ENCODE measurements at regions not wholly inside any gene's neighbourhood (a gene's known extent, or its start where the extent isn't known, plus 50 kb on each side); places are given as distances from the start of the nearest gene placed in this dataset.
"Not testable (repeated sequence)": the region's sequence is repeated elsewhere in the genome, so short reads cannot be mapped to it uniquely, and the experiment has no call there.

- no peaks in the 10 kb centered on the region for H3K4me1 ChIP-seq (ENCODE audit: low read depth)
- no peak overlapping the region for H3K4me3 ChIP-seq
- intact Hi-C loops (cut with DNase I, micrococcal nuclease) = no loop called here
- DNase-seq = no peak
- H3K36me3 ChIP-seq (ENCODE audit: low read depth) = no peaks in the 10 kb centered on the region
- ATAC-seq = no peak
- H3K9me3 ChIP-seq = no peaks in the 10 kb centered on the region
- TF ChIP-seq CTCF (IDR thresholded peaks at IDR 0.05) = no peak
Measured at GRCh38 chr10:33478675-33479125, 144.2 kb upstream of the NRP1 start.

- Histone ChIP-seq H3K4me1 (ENCODE audit: low read depth) (no peaks in the 10 kb centered on the region), H3K4me3 (no peak overlapping the region), H3K9me3 (no peaks in the 10 kb centered on the region), H3K36me3 (ENCODE audit: low read depth) (no peaks in the 10 kb centered on the region)
- intact Hi-C loops (cut with DNase I, micrococcal nuclease) = no loop called here
- TF ChIP-seq CTCF (IDR thresholded peaks at IDR 0.05) = no peak
- DNase-seq = no peak
- no peak for ATAC-seq
Measured at GRCh38 chr10:33478089-33478674, 143.7 kb upstream of the NRP1 start.

- ATAC-seq (no peak), DNase-seq (no peak)
- Histone ChIP-seq H3K4me1 (ENCODE audit: low read depth) (no peaks in the 10 kb centered on the region), H3K36me3 (ENCODE audit: low read depth) (no peaks in the 10 kb centered on the region), H3K4me3 (no peak overlapping the region), H3K9me3 (no peaks in the 10 kb centered on the region)
- intact Hi-C loops (cut with DNase I, micrococcal nuclease) = no loop called here
- no peak for TF ChIP-seq CTCF (IDR thresholded peaks at IDR 0.05)
Measured at GRCh38 chr10:33477291-33478088, 143.0 kb upstream of the NRP1 start.

- Histone ChIP-seq H3K4me1 (ENCODE audit: low read depth) (no peaks in the 10 kb centered on the region), H3K36me3 (ENCODE audit: low read depth) (no peaks in the 10 kb centered on the region), H3K4me3 (no peak overlapping the region), H3K9me3 (no peaks in the 10 kb centered on the region)
- DNase-seq = no peak
- intact Hi-C loops (cut with DNase I, micrococcal nuclease) = no loop called here
- no peak for ATAC-seq
- TF ChIP-seq CTCF (IDR thresholded peaks at IDR 0.05) = no peak
Measured at GRCh38 chr10:33476757-33477273, 142.3 kb upstream of the NRP1 start.

GRCh38 chr10:33473688-33474087 is 139.2 kb upstream of the NRP1 start:
- intact Hi-C loops (cut with DNase I, micrococcal nuclease) = no loop called here
- H3K36me3 ChIP-seq (ENCODE audit: low read depth) = no peaks in the 10 kb centered on the region
- no peaks in the 10 kb centered on the region for H3K9me3 ChIP-seq
- no peaks in the 10 kb centered on the region for H3K4me1 ChIP-seq (ENCODE audit: low read depth)
- TF ChIP-seq CTCF (IDR thresholded peaks at IDR 0.05) = no peak
- no peak for ATAC-seq
- no peak overlapping the region for H3K4me3 ChIP-seq
- no peak for DNase-seq

- not testable (repeated sequence) for ATAC-seq
Measured at GRCh38 chr10:33468006-33468405, 133.5 kb upstream of the NRP1 start.

More at GRCh38 chr10:33468006-33468405, 133.5 kb upstream of the NRP1 start:
- DNase-seq; intact Hi-C loops (cut with DNase I, micrococcal nuclease); H3K4me1 ChIP-seq (ENCODE audit: low read depth); H3K4me3 ChIP-seq; H3K36me3 ChIP-seq (ENCODE audit: low read depth); H3K9me3 ChIP-seq: not testable (repeated sequence)

Data from mucosa of descending colon (tissue), 3 donors.